Activated CD8-positive, alpha-beta memory T cell treated with anti-CD3 and anti-CD28 coated beads for 24 hours (primary cell): ENCODE measurements at regions not wholly inside any gene's neighbourhood (a gene's known extent, or its start where the extent isn't known, plus 50 kb on each side); places are given as distances from the start of the nearest gene placed in this dataset.
"Not testable (repeated sequence)": the region's sequence is repeated elsewhere in the genome, so short reads cannot be mapped to it uniquely, and the experiment has no call there.

Experiments
- DNase-seq: peaks from one replicate; pipeline ENCODE4 v3.0.0-alpha.2; 2020

GRCh38 chr13:111680100-111680499 is 359.7 kb downstream of the TEX29 start:
- not testable (repeated sequence) for DNase-seq

DNA sequence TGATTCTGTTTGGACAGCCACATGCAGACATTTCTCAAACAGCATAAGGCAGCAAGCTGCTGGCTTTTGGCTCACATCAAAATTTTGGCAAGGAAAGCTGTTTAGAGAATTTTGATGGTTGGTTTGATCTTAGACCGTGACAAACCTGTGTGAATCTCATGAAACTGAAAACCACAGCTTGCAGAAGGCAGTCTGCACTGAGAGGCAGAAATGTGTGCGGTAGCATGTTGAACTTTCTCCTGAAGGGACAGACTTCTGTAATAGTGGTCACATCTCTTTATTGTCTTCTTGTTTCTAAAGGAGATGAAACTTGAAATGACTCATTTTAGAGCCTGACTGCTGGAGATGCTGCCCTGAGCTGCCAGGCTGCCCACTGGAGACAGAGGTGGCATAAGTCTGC is 371.6 kb downstream of the TEX29 start:
- not testable (repeated sequence) for DNase-seq

DNA sequence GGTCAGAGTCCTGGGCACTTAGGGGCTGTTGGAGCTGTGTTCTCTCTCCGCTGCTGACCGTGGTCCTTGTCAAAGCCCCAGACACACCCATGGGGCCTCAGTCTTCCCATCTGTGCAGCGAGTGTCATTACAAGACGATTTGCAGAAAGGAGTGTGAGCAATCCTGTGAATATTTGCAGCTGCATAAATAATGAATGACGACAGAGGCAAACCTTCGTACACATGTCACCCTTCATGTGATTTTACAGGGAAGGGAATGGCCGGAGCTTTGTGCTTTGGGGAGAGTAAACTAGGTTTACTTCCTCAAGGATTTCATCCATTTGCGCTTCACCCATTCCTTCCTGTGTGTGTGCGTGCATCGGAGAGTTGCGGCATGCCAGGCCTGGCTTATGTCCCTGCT is 370.8 kb upstream of the SOX1 start:
- not testable (repeated sequence) for DNase-seq

GRCh38 chr13:111702059-111702458 is 364.9 kb upstream of the SOX1 start:
- DNase-seq = not testable (repeated sequence)
